Liver (tissue), 8 donors: ENCODE measurements at regions not wholly inside any gene's neighbourhood (a gene's known extent, or its start where the extent isn't known, plus 50 kb on each side); places are given as distances from the start of the nearest gene placed in this dataset.
A peak's percentile ranks its signal among the peaks of the same experiment; 100 is the strongest.

Experiments used
- DNase-seq: peaks from one replicate; pipeline ENCODE4 v3.0.0-alpha.2; 2017; ENCODE audit warnings: low spot score
- H3K27ac ChIP-seq, 2 donors: one replicate each; pipeline ENCODE4 v1.7.0; 2013; ENCODE audit warnings: inconsistent platforms in 2 of 2, low read length in 2 of 2, control low read depth in 1 of 2, low read depth in 1 of 2, mild to moderate bottlenecking in 1 of 2
- H3K27me3 ChIP-seq, 4 donors: one replicate each; pipeline versions ENCODE4 v1.6.1 to v1.7.0; 2013; ENCODE audit warnings: low read length in 3 of 4, inconsistent platforms in 1 of 4, mild to moderate bottlenecking in 1 of 4, moderate library complexity in 1 of 4; ENCODE audit not compliant: control insufficient read depth in 4 of 4, insufficient read depth in 4 of 4
- H3K36me3 ChIP-seq, 4 donors: one replicate each; pipeline versions ENCODE4 v1.6.1 to v1.7.0; 2013; ENCODE audit warnings: low read length in 3 of 4, mild to moderate bottlenecking in 3 of 4, low read depth in 1 of 4, moderate library complexity in 1 of 4; ENCODE audit not compliant: control insufficient read depth in 4 of 4, insufficient read depth in 3 of 4
- H3K4me1 ChIP-seq, 4 donors: one replicate each; pipeline versions ENCODE4 v1.6.1 to v1.7.0; 2013; ENCODE audit warnings: low read length in 3 of 4, mild to moderate bottlenecking in 3 of 4, moderate library complexity in 1 of 4; ENCODE audit not compliant: control insufficient read depth in 4 of 4, insufficient read depth in 4 of 4
- H3K4me3 ChIP-seq, 3 donors: one replicate each; pipeline versions ENCODE4 v1.6.1 to v1.7.0; 2013; ENCODE audit warnings: low read length in 3 of 3, control low read depth in 1 of 3, low read depth in 1 of 3, mild to moderate bottlenecking in 1 of 3
- H3K9ac ChIP-seq, 2 donors: one replicate each; pipeline ENCODE4 v1.7.0; 2013; ENCODE audit warnings: low read length in 2 of 2, mild to moderate bottlenecking in 2 of 2, moderate library complexity in 2 of 2, control low read depth in 1 of 2, low read depth in 1 of 2
- H3K9me3 ChIP-seq, 4 donors: one replicate each; pipeline versions ENCODE4 v1.6.1 to v1.7.0; 2013; ENCODE audit warnings: low read length in 3 of 4; ENCODE audit not compliant: control insufficient read depth in 4 of 4
- ATF3 ChIP-seq: IDR thresholded peaks from 2 replicates; pipeline ENCODE4 v1.6.1; 2016; ENCODE audit warnings: antibody characterized with exemption
- CTCF ChIP-seq: fragments of 150-350 bp; IDR thresholded peaks from 2 replicates; pipeline ENCODE4 v1.5.1; 2017; ENCODE audit warnings: improper control_type of control experiment, low read depth, low read length; ENCODE audit not compliant: missing input control
- EGR1 ChIP-seq, 2 donors: IDR thresholded peaks; 2 replicates each; pipeline ENCODE4 v1.6.1; 2016 to 2018; ENCODE audit warnings: antibody characterized with exemption in 2 of 2, low read depth in 2 of 2
- FOXA1 ChIP-seq: IDR thresholded peaks from 2 replicates; pipeline ENCODE4 v1.6.1; 2016; ENCODE audit warnings: antibody characterized with exemption
- GABPA ChIP-seq, 2 donors: IDR thresholded peaks in 1 of 2; conservative IDR thresholded peaks in 1 of 2; 2 replicates each; pipeline ENCODE4 v1.6.1; 2016; ENCODE audit warnings: antibody characterized with exemption in 2 of 2, mild to moderate bottlenecking in 1 of 2, moderate library complexity in 1 of 2
- HNF4A ChIP-seq, 2 donors: conservative IDR thresholded peaks; 2 replicates each; pipeline ENCODE4 v1.6.1; 2016; ENCODE audit warnings: antibody characterized with exemption in 2 of 2, mild to moderate bottlenecking in 2 of 2
- HNF4G ChIP-seq: IDR thresholded peaks from 2 replicates; pipeline ENCODE4 v1.6.1; 2016; ENCODE audit warnings: antibody characterized with exemption
- JUND ChIP-seq, 2 donors: IDR thresholded peaks; 2 replicates each; pipeline ENCODE4 v1.6.1; 2016; ENCODE audit warnings: antibody characterized with exemption in 2 of 2
- NR2F2 ChIP-seq: IDR thresholded peaks from 2 replicates; pipeline ENCODE4 v1.6.1; 2016; ENCODE audit warnings: antibody characterized with exemption
- RAD21 ChIP-seq, 2 donors: IDR thresholded peaks; 2 replicates each; pipeline ENCODE4 v1.6.1; 2016; ENCODE audit warnings: antibody characterized with exemption in 2 of 2, mild to moderate bottlenecking in 2 of 2
- REST ChIP-seq: IDR thresholded peaks from 2 replicates; pipeline ENCODE4 v1.6.1; 2016; ENCODE audit warnings: antibody characterized with exemption, mild to moderate bottlenecking
- RXRA ChIP-seq, 2 donors: IDR thresholded peaks; 2 replicates each; pipeline ENCODE4 v1.6.1; 2017 to 2018; ENCODE audit warnings: antibody characterized with exemption in 2 of 2, mild to moderate bottlenecking in 1 of 2
- SP1 ChIP-seq: IDR thresholded peaks from 2 replicates; pipeline ENCODE4 v1.6.1; 2018; ENCODE audit warnings: antibody characterized with exemption, mild to moderate bottlenecking
- TAF1 ChIP-seq: conservative IDR thresholded peaks from 2 replicates; pipeline ENCODE4 v1.6.1; 2016; ENCODE audit warnings: antibody characterized with exemption, mild to moderate bottlenecking
- YY1 ChIP-seq: IDR thresholded peaks from 2 replicates; pipeline ENCODE4 v1.6.1; 2016; ENCODE audit warnings: antibody characterized with exemption, mild to moderate bottlenecking
- WGBS: extraction: QIAGEN DNeasy Blood & Tissue Kit; methylation state at CpG from one replicate; pipeline ENCODE4 v1.1.7; 2013; 5-methylcytosine and 5-hydroxymethylcytosine counted together
- TF ChIP-seq, protein P1 (sequence below): IDR thresholded peaks from 2 replicates; pipeline ENCODE4 v1.6.1; 2016; ENCODE audit warnings: antibody characterized with exemption
- TF ChIP-seq, protein P2 (sequence below): IDR thresholded peaks from 2 replicates; pipeline ENCODE4 v1.6.1; 2016; ENCODE audit warnings: antibody characterized with exemption
- donor health status: healthy.
- donor health status: healthy.
- donor health status: healthy.
- donor health status: healthy.
- donor health status: healthy.

DNA sequence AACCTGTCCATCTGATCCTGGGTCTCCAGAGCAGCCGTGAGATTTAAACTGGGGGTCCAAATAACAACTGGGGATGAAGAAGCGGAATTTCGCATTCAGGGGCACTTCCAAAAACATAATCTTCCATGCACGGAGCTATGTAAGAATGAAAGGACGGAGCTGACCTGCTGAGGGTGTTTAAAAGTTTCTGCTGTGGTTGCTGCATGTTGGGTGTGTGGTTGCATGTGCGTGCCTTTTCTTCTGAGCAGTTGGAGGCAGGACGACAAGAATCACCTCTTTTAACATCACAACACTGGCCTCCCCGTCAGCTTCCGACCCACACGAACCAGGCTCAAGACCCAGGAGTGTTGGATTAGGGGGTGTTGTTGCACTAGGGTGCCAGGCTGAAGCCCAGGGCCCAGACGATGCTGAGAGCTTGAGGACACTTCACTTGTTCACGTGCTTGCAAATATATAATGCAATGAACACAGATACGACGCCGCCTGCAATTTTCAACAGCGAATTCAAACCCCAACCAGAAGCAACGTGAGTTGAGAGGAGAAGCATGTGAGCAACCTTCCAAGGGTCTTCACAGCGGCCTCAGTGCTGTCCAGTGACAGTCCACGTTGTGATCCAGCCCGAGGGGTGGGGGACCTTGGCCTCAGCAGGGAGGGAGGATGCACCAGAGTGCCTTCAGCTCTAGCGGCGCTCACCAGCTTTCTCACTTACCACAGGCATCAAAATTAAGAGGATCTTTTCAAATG, 76.0 kb upstream of the SALL3 start:
- Histone ChIP-seq H3K4me1 (no peaks in the 10 kb centered on the region), H3K9me3 (peaks cover under 1 to 9% (median 5%) of the 10 kb centered on the region in 4 donors), H3K9ac (no peak overlapping the region), H3K4me3 (no peak overlapping the region), H3K27me3 (peaks cover 0 to 3% (median 0%) of the 10 kb centered on the region in 4 donors), H3K27ac (no peak overlapping the region), H3K36me3 (no peaks in the 10 kb centered on the region)
- TF ChIP-seq NR2F2 (no peak), JUND (IDR thresholded peaks at IDR 0.05) (no peak), YY1 (no peak), RAD21 (IDR thresholded peaks at IDR 0.05) (no peak), CTCF (no peak)
- TF ChIP-seq, protein P1, sequence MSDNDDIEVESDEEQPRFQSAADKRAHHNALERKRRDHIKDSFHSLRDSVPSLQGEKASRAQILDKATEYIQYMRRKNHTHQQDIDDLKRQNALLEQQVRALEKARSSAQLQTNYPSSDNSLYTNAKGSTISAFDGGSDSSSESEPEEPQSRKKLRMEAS = no peak
- 68% methylated on average over 22 of the region's 22 CpGs for WGBS
- DNase-seq = no peak

GRCh38 chr18:78904179-78904531, 75.5 kb upstream of the SALL3 start:
- H3K27me3 ChIP-seq = peaks cover 0 to 3% (median 0%) of the 10 kb centered on the region in 4 donors
- no peak overlapping the region for H3K9ac ChIP-seq
- no peak for TF ChIP-seq HNF4A (conservative IDR thresholded peaks at IDR 0.05)
- TF ChIP-seq FOXA1 = no peak
- no peak overlapping the region for H3K27ac ChIP-seq
- no peaks in the 10 kb centered on the region for H3K36me3 ChIP-seq
- 72% methylated on average over 11 of the region's 11 CpGs for WGBS
- DNase-seq = peak; percentile 26
- H3K4me3 ChIP-seq = no peak overlapping the region
- H3K9me3 ChIP-seq = peaks cover 0 to 5% (median 3%) of the 10 kb centered on the region in 4 donors
- H3K4me1 ChIP-seq = no peaks in the 10 kb centered on the region

DNA sequence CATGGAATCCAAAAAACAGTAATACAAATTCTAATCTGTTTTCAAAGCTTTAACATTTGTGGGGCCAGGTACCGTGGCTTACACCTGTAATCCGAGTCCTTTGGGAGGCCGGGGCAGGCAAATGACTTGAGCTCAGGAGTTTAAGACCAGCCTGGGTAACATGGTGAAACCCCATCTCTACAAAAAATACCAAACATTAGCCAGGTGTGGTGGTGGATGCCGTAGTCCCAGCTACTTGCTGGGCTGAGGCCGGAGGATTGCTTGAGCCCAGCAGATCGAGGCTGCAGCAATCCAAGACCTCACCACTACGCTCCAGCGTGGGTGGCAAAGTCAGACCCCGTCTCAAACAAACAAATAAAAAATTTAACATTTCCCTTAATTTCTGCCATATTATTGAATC, 74.3 kb upstream of the SALL3 start:
- no peak for DNase-seq
- no peak overlapping the region for H3K27ac ChIP-seq
- TF ChIP-seq TAF1 (no peak), GABPA (IDR thresholded peaks at IDR 0.05 in 1 of 2, conservative IDR thresholded peaks at IDR 0.05 in 1 of 2) (no peak), HNF4A (conservative IDR thresholded peaks at IDR 0.05) (no peak), RAD21 (IDR thresholded peaks at IDR 0.05) (no peak), NR2F2 (no peak), SP1 (no peak), FOXA1 (no peak), ATF3 (no peak), EGR1 (IDR thresholded peaks at IDR 0.05; ENCODE audit: low read depth in 2 of 2) (no peak), REST (no peak), CTCF (no peak), RXRA (IDR thresholded peaks at IDR 0.05) (no peak), HNF4G (no peak), YY1 (no peak)
- TF ChIP-seq, protein P2, sequence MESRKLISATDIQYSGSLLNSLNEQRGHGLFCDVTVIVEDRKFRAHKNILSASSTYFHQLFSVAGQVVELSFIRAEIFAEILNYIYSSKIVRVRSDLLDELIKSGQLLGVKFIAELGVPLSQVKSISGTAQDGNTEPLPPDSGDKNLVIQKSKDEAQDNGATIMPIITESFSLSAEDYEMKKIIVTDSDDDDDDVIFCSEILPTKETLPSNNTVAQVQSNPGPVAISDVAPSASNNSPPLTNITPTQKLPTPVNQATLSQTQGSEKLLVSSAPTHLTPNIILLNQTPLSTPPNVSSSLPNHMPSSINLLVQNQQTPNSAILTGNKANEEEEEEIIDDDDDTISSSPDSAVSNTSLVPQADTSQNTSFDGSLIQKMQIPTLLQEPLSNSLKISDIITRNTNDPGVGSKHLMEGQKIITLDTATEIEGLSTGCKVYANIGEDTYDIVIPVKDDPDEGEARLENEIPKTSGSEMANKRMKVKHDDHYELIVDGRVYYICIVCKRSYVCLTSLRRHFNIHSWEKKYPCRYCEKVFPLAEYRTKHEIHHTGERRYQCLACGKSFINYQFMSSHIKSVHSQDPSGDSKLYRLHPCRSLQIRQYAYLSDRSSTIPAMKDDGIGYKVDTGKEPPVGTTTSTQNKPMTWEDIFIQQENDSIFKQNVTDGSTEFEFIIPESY = no peak
- TF ChIP-seq, protein P1 = no peak

More for the DNA sequence above, 74.3 kb upstream of the SALL3 start:
- H3K36me3 ChIP-seq = no peaks in the 10 kb centered on the region
- H3K4me3 ChIP-seq = no peak overlapping the region
- WGBS = 72% methylated on average over 9 of the region's 9 CpGs
- peaks cover 0 to 3% (median 0%) of the 10 kb centered on the region in 4 donors for H3K27me3 ChIP-seq
- H3K4me1 ChIP-seq = no peaks in the 10 kb centered on the region
- no peaks in the 10 kb centered on the region for H3K9me3 ChIP-seq
- H3K9ac ChIP-seq = no peak overlapping the region
